Loucy (cell line): ENCODE measurements at regions not wholly inside any gene's neighbourhood (a gene's known extent, or its start where the extent isn't known, plus 50 kb on each side); places are given as distances from the start of the nearest gene placed in this dataset.

Experiments used
- H2AFZ ChIP-seq: fragments of 200-600 bp; sonication (generic); 2 replicates; pipeline ENCODE4 v1.6.0; 2016; ENCODE audit warnings: antibody characterized with exemption, mild to moderate bottlenecking, low read length, moderate library complexity
- H3F3A ChIP-seq: fragments of 200-600 bp; 2 replicates; pipeline ENCODE4 v1.6.0; 2016; ENCODE audit warnings: antibody characterized with exemption, low read depth, mild to moderate bottlenecking
- H3K27me3 ChIP-seq: fragments of 200-600 bp; sonication (generic); 2 replicates; pipeline ENCODE4 v1.6.1; 2014; ENCODE audit warnings: low read length, mild to moderate bottlenecking; ENCODE audit not compliant: insufficient read depth, poor library complexity, severe bottlenecking
- H3K36me3 ChIP-seq: fragments of 200-600 bp; sonication (generic); 2 replicates; pipeline ENCODE4 v1.6.1; 2016; ENCODE audit warnings: low read length; ENCODE audit not compliant: insufficient read depth
- H3K4me1 ChIP-seq: fragments of 200-600 bp; sonication (generic); 2 replicates; pipeline ENCODE4 v1.5.1; 2014; ENCODE audit warnings: low read length, mild to moderate bottlenecking; ENCODE audit not compliant: insufficient read depth, poor library complexity, severe bottlenecking
- H3K4me2 ChIP-seq: fragments of 200-600 bp; sonication (generic); 2 replicates; pipeline ENCODE4 v1.6.0; 2014; ENCODE audit warnings: antibody characterized with exemption, low read length, low read depth, mild to moderate bottlenecking; ENCODE audit not compliant: poor library complexity, severe bottlenecking
- H3K4me3 ChIP-seq: fragments of 200-600 bp; sonication (generic); 2 replicates; pipeline ENCODE4 v1.5.1; 2014; ENCODE audit warnings: low read length, mild to moderate bottlenecking, mixed read lengths; ENCODE audit not compliant: poor library complexity, severe bottlenecking
- H3K79me2 ChIP-seq: fragments of 200-600 bp; sonication (generic); 2 replicates; pipeline ENCODE4 v1.6.1; 2014; ENCODE audit warnings: low read length; ENCODE audit not compliant: insufficient read depth
- H3K9ac ChIP-seq: fragments of 200-600 bp; sonication (generic); 2 replicates; pipeline ENCODE4 v1.6.0; 2014; ENCODE audit warnings: mild to moderate bottlenecking, low read depth, low read length, moderate library complexity; ENCODE audit not compliant: poor library complexity, severe bottlenecking
- H3K9me2 ChIP-seq: fragments of 200-600 bp; sonication (generic); replicated peaks from 2 replicates; pipeline ENCODE4 v1.6.1; 2016; ENCODE audit warnings: low read depth, low read length, mixed read lengths
- H3K9me3 ChIP-seq: fragments of 200-600 bp; sonication (generic); 2 replicates; pipeline ENCODE4 v1.6.1; 2014; ENCODE audit warnings: mild to moderate bottlenecking, antibody characterized with exemption, low read length, low read depth; ENCODE audit not compliant: insufficient read depth
- H4K20me1 ChIP-seq: fragments of 200-600 bp; sonication (generic); 2 replicates; pipeline ENCODE4 v1.6.0; 2014; ENCODE audit warnings: antibody characterized with exemption, low read length, mild to moderate bottlenecking; ENCODE audit not compliant: insufficient read depth, poor library complexity, severe bottlenecking
- EZH2phosphoT487 ChIP-seq: fragments of 200-600 bp; IDR thresholded peaks from 2 replicates; pipeline ENCODE4 v1.6.1; 2018; ENCODE audit warnings: antibody characterized with exemption, mild to moderate bottlenecking, moderate library complexity, borderline replicate concordance
- TF ChIP-seq, protein P1 (sequence below): fragments of 200-600 bp; sonication (generic); conservative IDR thresholded peaks from 2 replicates; pipeline ENCODE4 v1.5.1; 2014; ENCODE audit warnings: mild to moderate bottlenecking, antibody characterized with exemption, low read length

DNA sequence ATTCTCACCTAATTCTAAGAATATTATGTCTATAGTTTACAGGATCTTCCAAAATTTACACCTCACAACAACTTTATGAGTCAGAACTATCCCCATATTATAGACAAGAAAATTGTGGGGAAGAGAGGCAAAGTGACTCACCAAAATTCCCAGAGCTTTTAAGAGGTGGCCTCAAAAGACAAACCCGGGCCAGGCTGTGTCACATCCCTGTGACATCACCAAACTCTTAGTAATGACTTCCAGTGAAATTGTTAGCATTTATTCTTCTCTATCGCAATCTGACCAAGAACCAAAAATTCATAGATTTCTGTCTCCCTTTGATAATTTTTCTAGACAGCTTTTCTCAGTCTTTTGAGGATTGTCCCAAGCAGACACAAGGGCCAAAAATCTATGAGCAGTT, 134.3 kb downstream of the SNX19 start:
- Histone ChIP-seq H3K4me1 (no peaks in the 10 kb centered on the region), H2AFZ (no peak overlapping the region), H3K9me3 (no peaks in the 10 kb centered on the region), H3K4me2 (no peak overlapping the region), H3K79me2 (no peaks in the 10 kb centered on the region), H4K20me1 (no peaks in the 10 kb centered on the region), H3K36me3 (no peaks in the 10 kb centered on the region), H3K9ac (no peak overlapping the region), H3K4me3 (no peak overlapping the region), H3K9me2 (no peaks in the 10 kb centered on the region), H3F3A (no peaks in the 10 kb centered on the region), H3K27me3 (no peaks in the 10 kb centered on the region)
- no peak for TF ChIP-seq EZH2phosphoT487
- TF ChIP-seq, protein P1, sequence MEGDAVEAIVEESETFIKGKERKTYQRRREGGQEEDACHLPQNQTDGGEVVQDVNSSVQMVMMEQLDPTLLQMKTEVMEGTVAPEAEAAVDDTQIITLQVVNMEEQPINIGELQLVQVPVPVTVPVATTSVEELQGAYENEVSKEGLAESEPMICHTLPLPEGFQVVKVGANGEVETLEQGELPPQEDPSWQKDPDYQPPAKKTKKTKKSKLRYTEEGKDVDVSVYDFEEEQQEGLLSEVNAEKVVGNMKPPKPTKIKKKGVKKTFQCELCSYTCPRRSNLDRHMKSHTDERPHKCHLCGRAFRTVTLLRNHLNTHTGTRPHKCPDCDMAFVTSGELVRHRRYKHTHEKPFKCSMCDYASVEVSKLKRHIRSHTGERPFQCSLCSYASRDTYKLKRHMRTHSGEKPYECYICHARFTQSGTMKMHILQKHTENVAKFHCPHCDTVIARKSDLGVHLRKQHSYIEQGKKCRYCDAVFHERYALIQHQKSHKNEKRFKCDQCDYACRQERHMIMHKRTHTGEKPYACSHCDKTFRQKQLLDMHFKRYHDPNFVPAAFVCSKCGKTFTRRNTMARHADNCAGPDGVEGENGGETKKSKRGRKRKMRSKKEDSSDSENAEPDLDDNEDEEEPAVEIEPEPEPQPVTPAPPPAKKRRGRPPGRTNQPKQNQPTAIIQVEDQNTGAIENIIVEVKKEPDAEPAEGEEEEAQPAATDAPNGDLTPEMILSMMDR = no peak

DNA sequence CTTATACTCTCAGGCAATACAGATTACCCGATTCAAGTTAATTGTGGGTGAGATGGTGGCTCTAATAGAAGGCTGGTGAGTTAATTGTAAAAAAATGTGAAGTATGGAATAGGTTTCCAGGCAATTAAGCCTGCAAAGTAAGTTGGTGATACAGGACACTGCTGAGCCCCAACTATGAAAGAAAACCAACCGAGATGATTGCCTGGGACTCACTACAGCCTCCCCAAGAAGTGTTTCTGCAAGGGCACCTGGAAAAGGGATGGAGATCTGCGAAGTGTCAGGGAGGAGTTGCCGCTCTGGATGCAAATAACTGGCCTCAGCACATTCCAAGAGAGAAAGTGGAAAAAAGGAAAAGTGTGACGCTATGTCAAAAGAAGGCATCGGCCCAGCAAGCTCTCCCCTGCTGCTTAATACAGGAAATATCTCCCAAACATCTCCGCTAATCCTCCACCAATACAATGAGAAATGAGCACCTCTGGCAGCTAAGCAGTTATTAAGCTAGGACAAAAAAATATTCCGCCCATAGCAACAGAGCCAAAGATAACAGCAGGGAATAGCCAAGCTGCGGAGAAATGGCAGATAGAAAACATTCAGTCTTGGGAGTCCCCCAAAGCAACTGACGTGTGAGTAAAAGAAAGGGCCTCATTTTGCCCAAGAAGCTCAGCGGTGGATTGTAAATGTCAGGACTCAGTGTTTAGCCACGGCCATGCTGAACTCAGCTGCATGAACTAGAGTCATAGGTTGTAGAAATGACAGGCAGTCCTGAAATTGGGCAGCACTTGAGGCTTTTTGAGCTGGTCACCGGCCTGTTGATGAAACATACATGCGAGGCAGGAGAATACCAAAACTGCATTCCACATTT, 133.7 kb downstream of the SNX19 start:
- Histone ChIP-seq H3K79me2 (no peaks in the 10 kb centered on the region), H3K9me3 (no peaks in the 10 kb centered on the region), H2AFZ (no peak overlapping the region), H4K20me1 (no peaks in the 10 kb centered on the region), H3K4me2 (no peak overlapping the region), H3K9ac (no peak overlapping the region), H3K4me1 (no peaks in the 10 kb centered on the region), H3F3A (no peaks in the 10 kb centered on the region), H3K36me3 (no peaks in the 10 kb centered on the region), H3K9me2 (no peaks in the 10 kb centered on the region), H3K4me3 (no peak overlapping the region), H3K27me3 (no peaks in the 10 kb centered on the region)
- TF ChIP-seq EZH2phosphoT487 = no peak
- TF ChIP-seq, protein P1 = no peak

DNA sequence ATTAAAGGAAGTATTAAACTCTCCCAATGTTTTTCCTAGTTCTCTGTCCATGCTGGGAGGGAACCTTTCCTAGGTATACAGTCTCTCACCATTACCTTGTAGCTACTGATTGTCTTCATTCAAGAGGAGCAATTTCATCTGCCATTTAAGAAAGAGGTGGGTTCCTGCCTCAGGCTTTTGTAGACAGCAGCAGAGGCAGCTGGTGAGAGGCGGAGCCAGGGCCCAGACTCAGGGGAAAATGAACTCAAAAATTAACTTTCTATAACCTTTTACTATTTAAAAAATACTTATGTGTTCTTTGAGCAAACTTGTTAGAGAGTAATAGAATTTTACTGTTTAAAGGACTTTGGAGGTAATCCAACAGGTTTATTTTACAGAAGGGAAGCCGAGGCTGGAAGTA, 133.0 kb downstream of the SNX19 start:
- no peaks in the 10 kb centered on the region for H3K27me3 ChIP-seq
- H2AFZ ChIP-seq = no peak overlapping the region
- no peaks in the 10 kb centered on the region for H3K4me1 ChIP-seq
- H3F3A ChIP-seq = no peaks in the 10 kb centered on the region
- no peaks in the 10 kb centered on the region for H3K36me3 ChIP-seq
- no peaks in the 10 kb centered on the region for H3K79me2 ChIP-seq
- H4K20me1 ChIP-seq = no peaks in the 10 kb centered on the region
- no peaks in the 10 kb centered on the region for H3K9me3 ChIP-seq
- no peak overlapping the region for H3K4me3 ChIP-seq
- H3K4me2 ChIP-seq = no peak overlapping the region
- no peak for TF ChIP-seq EZH2phosphoT487
- TF ChIP-seq, protein P1 = no peak
- no peak overlapping the region for H3K9ac ChIP-seq
- H3K9me2 ChIP-seq = no peaks in the 10 kb centered on the region
